IMR-90 (cell line): ENCODE measurements at regions not wholly inside any gene's neighbourhood (a gene's known extent, or its start where the extent isn't known, plus 50 kb on each side); places are given as distances from the start of the nearest gene placed in this dataset.

Experiments
- ATAC-seq: fragments of 200-7000 bp; cut with Tn5 transposase; 2 replicates; pipeline ENCODE4 v1.9.1; 2020; ENCODE audit warnings: low read depth, mild to moderate bottlenecking, moderate library complexity
- BruUV-seq: library from RNA; stranded (reverse); fragments of 400-500 nt; replicated peaks from 2 replicates; lab custom pipeline; 2021; lab: Mats Ljungman, UMichigan
- CTCF ChIA-PET: fragments of 300-600 bp; formaldehyde crosslinking; extraction: SDS; loops from one replicate; lab custom pipeline; 2021; ENCODE audit warnings: antibody characterized with exemption; lab: Yijun Ruan, JAX
- POLR2A ChIA-PET: fragments of 300-600 bp; sonication (Branson Sonifier 250); formaldehyde crosslinking; loops from one replicate; lab custom pipeline; 2022; ENCODE audit warnings: antibody characterized with exemption; ENCODE audit not compliant: unreplicated experiment; lab: Charles Lee
- DNase-seq: peaks from one replicate; pipeline ENCODE4 v3.0.0; 2013
- H2AFZ ChIP-seq: replicated peaks from 2 replicates; pipeline ENCODE3; 2013; ENCODE audit warnings: low read length, mild to moderate bottlenecking; ENCODE audit not compliant: poor library complexity
- H2AK5ac ChIP-seq: 2 replicates; pipeline ENCODE4 v1.6.1; 2013; ENCODE audit warnings: low read depth, low read length, inconsistent platforms
- H2AK9ac ChIP-seq: replicated peaks from 2 replicates; pipeline ENCODE3; 2013; ENCODE audit warnings: mild to moderate bottlenecking, low read depth, low read length, moderate library complexity; ENCODE audit not compliant: poor library complexity
- H2BK120ac ChIP-seq: 2 replicates; pipeline ENCODE4 v1.6.1; 2013; ENCODE audit warnings: low read depth, low read length, inconsistent platforms
- H2BK15ac ChIP-seq: 3 replicates; pipeline ENCODE4 v1.6.1; 2013; ENCODE audit warnings: low read depth, low read length, inconsistent platforms
- H2BK20ac ChIP-seq: 2 replicates; pipeline ENCODE4 v1.6.1; 2013; ENCODE audit warnings: low read depth, mild to moderate bottlenecking, inconsistent platforms, low read length, moderate library complexity
- H2BK5ac ChIP-seq: 2 replicates; pipeline ENCODE4 v1.6.1; 2013; ENCODE audit warnings: mild to moderate bottlenecking, low read depth, low read length, inconsistent platforms; ENCODE audit not compliant: poor library complexity, severe bottlenecking
- H3K14ac ChIP-seq: replicated peaks from 2 replicates; pipeline ENCODE4 v1.6.1; 2013; ENCODE audit warnings: low read depth, low read length, inconsistent platforms
- H3K18ac ChIP-seq: 2 replicates; pipeline ENCODE4 v1.6.1; 2013; ENCODE audit warnings: low read depth, low read length, control low read depth
- H3K23ac ChIP-seq: 2 replicates; pipeline ENCODE4 v1.6.1; 2013; ENCODE audit warnings: low read depth, low read length, inconsistent platforms
- H3K27ac ChIP-seq: 2 replicates; pipeline ENCODE4 v1.5.1; 2013; ENCODE audit warnings: mild to moderate bottlenecking, control low read depth, low read length; ENCODE audit not compliant: insufficient read depth
- H3K27me3 ChIP-seq: 2 replicates; pipeline ENCODE4 v1.6.1; 2013; ENCODE audit warnings: low read length; ENCODE audit not compliant: control insufficient read depth, insufficient read depth
- H3K36me3 ChIP-seq: 2 replicates; pipeline ENCODE4 v1.6.1; 2013; ENCODE audit warnings: low read length, mixed read lengths; ENCODE audit not compliant: control insufficient read depth, insufficient read depth
- H3K4ac ChIP-seq: 2 replicates; pipeline ENCODE4 v1.6.1; 2013; ENCODE audit warnings: low read depth, low read length, inconsistent platforms
- H3K4me1 ChIP-seq: 2 replicates; pipeline ENCODE4 v1.6.1; 2013; ENCODE audit warnings: low read length, mixed read lengths; ENCODE audit not compliant: control insufficient read depth, insufficient read depth
- H3K4me2 ChIP-seq: 2 replicates; pipeline ENCODE4 v1.6.1; 2013; ENCODE audit warnings: low read depth, mild to moderate bottlenecking, control low read depth, low read length, moderate library complexity
- H3K4me3 ChIP-seq: 2 replicates; pipeline ENCODE4 v1.5.1; 2013; ENCODE audit warnings: low read depth, mild to moderate bottlenecking, control low read depth, low read length, moderate library complexity; ENCODE audit not compliant: insufficient read depth
- H3K56ac ChIP-seq: 2 replicates; pipeline ENCODE4 v1.6.1; 2013; ENCODE audit warnings: low read length, inconsistent platforms; ENCODE audit not compliant: insufficient read depth; ENCODE audit errors: extremely low read depth
- H3K79me1 ChIP-seq, 2 experiments: 2 replicates each; pipeline ENCODE4 v1.6.1; 2013; ENCODE audit warnings: low read length in 2 of 2, inconsistent platforms in 1 of 2, low read depth in 1 of 2
- H3K9ac ChIP-seq: 2 replicates; pipeline ENCODE4 v1.6.1; 2013; ENCODE audit warnings: low read depth, low read length, control low read depth
- H3K9me1 ChIP-seq: 2 replicates; pipeline ENCODE4 v1.6.1; 2013; ENCODE audit warnings: low read length, inconsistent platforms; ENCODE audit not compliant: insufficient read depth
- H3K9me3 ChIP-seq: 2 replicates; pipeline ENCODE4 v1.6.1; 2013; ENCODE audit warnings: low read length; ENCODE audit not compliant: control insufficient read depth, insufficient read depth
- H4K20me1 ChIP-seq: 2 replicates; pipeline ENCODE4 v1.6.1; 2013; ENCODE audit warnings: low read length, inconsistent platforms; ENCODE audit not compliant: insufficient read depth
- H4K5ac ChIP-seq: 2 replicates; pipeline ENCODE4 v1.6.1; 2013; ENCODE audit warnings: mild to moderate bottlenecking, low read depth, low read length, control low read depth
- H4K8ac ChIP-seq, 2 experiments: 2 replicates each; pipeline ENCODE4 v1.6.1; 2013; ENCODE audit warnings: low read depth in 2 of 2, low read length in 2 of 2, control low read depth in 1 of 2, inconsistent platforms in 1 of 2
- H4K91ac ChIP-seq: 2 replicates; pipeline ENCODE4 v1.6.1; 2013; ENCODE audit warnings: low read depth, low read length, inconsistent platforms; ENCODE audit not compliant: insufficient read depth
- BHLHE40 ChIP-seq: fragments of 150-350 bp; IDR thresholded peaks from 2 replicates; pipeline ENCODE4 v1.6.1; 2016; ENCODE audit warnings: mild to moderate bottlenecking, low read depth, low read length
- CHD1 ChIP-seq: IDR thresholded peaks from 2 replicates; pipeline ENCODE4 v1.6.1; 2012; ENCODE audit warnings: low read depth, low read length, improper control_type of control experiment
- CTCF ChIP-seq: conservative IDR thresholded peaks from 2 replicates; pipeline ENCODE4 v1.5.1; 2012; ENCODE audit warnings: mild to moderate bottlenecking, low read depth, low read length, improper control_type of control experiment
- ELK1 ChIP-seq: fragments of 150-350 bp; IDR thresholded peaks from 2 replicates; pipeline ENCODE4 v1.6.1; 2016; ENCODE audit warnings: low read depth, mild to moderate bottlenecking, low read length, moderate library complexity, borderline replicate concordance
- FOS ChIP-seq: fragments of 150-350 bp; IDR thresholded peaks from 2 replicates; pipeline ENCODE4 v1.6.1; 2016; ENCODE audit warnings: low read depth, low read length
- MAFK ChIP-seq: IDR thresholded peaks from 2 replicates; pipeline ENCODE4 v1.6.1; 2012; ENCODE audit warnings: low read depth, low read length, improper control_type of control experiment
- MAZ ChIP-seq: IDR thresholded peaks from 2 replicates; pipeline ENCODE4 v1.6.1; 2012; ENCODE audit warnings: low read depth, mild to moderate bottlenecking, low read length, improper control_type of control experiment, moderate library complexity, borderline replicate concordance
- MXI1 ChIP-seq: IDR thresholded peaks from 2 replicates; pipeline ENCODE4 v1.6.1; 2012; ENCODE audit warnings: low read depth, mild to moderate bottlenecking, low read length, moderate library complexity, borderline replicate concordance
- POLR2A ChIP-seq: IDR thresholded peaks from 2 replicates; pipeline ENCODE4 v1.6.1; 2012; ENCODE audit warnings: mild to moderate bottlenecking, low read depth, low read length
- RAD21 ChIP-seq: IDR thresholded peaks from 2 replicates; pipeline ENCODE4 v1.6.1; 2012; ENCODE audit warnings: low read length, improper control_type of control experiment
- RCOR1 ChIP-seq: IDR thresholded peaks from 2 replicates; pipeline ENCODE4 v1.6.1; 2012; ENCODE audit warnings: mild to moderate bottlenecking, low read length, improper control_type of control experiment; ENCODE audit not compliant: insufficient replicate concordance
- RFX5 ChIP-seq: IDR thresholded peaks from 2 replicates; pipeline ENCODE4 v1.8.0; 2012; ENCODE audit warnings: low read depth, mild to moderate bottlenecking, low read length, moderate library complexity
- SMC3 ChIP-seq: fragments of 150-350 bp; IDR thresholded peaks from 2 replicates; pipeline ENCODE4 v1.6.1; 2016; ENCODE audit warnings: low read depth, mild to moderate bottlenecking, antibody characterized with exemption, low read length, moderate library complexity
- WGBS, 2 experiments: methylation state at CpG; one replicate each; pipeline versions ENCODE4 v1.1.5 to v1.1.7; 2013; ENCODE audit warnings: missing lambda C conversion rate in 2 of 2; ENCODE audit not compliant: insufficient read length in 1 of 2; ENCODE audit errors: extremely low coverage in 2 of 2; 5-methylcytosine and 5-hydroxymethylcytosine counted together
- dilution Hi-C: fragments of 300-500 bp; cut with HindIII; formaldehyde crosslinking; loops from one replicate; pipeline ENCODE4 v1.14.3; 2018; ENCODE audit warnings: low sequenced_read_pairs; ENCODE audit not compliant: unreplicated experiment
- in situ Hi-C: fragments of 300-500 bp; cut with MboI; formaldehyde crosslinking; loops from 3 replicates; pipeline ENCODE4 v1.14.3; 2019; ENCODE audit warnings: low sequenced_read_pairs, inconsistent platforms, mixed read lengths
- intact Hi-C: fragments of 100-400 bp; cut with micrococcal nuclease; formaldehyde crosslinking; loops from 2 replicates; pipeline ENCODE4 v1.10.0; 2022
- TF ChIP-seq, protein P1 (sequence below): fragments of 150-350 bp; IDR thresholded peaks from 2 replicates; pipeline ENCODE4 v1.6.1; 2017; ENCODE audit warnings: mild to moderate bottlenecking, antibody characterized with exemption, low read length, low read depth

- H4K8ac ChIP-seq: no peak overlapping the region
- no peak overlapping the region for H4K91ac ChIP-seq
- ATAC-seq (no peak), DNase-seq (no peak)
- no peaks in the 10 kb centered on the region for H4K20me1 ChIP-seq
- no peak overlapping the region for H3K4me2 ChIP-seq
- no peak overlapping the region for H3K18ac ChIP-seq
- CTCF ChIA-PET: no interaction called here
- peak overlapping the region; percentile 49; the same call in 1 of the 2 replicates for H2BK20ac ChIP-seq
- H3K9me1 ChIP-seq: 0 out of 2 replicates have a peak, but pooled peaks cover 3% of the 10 kb centered on the region
- no peak overlapping the region for H3K56ac ChIP-seq
- POLR2A ChIA-PET: no interaction called here
- no peak overlapping the region; the same call in 2 of the 3 replicates for H2BK15ac ChIP-seq
- no peak overlapping the region for H3K27ac ChIP-seq
- no peak overlapping the region for H4K5ac ChIP-seq
- no peak overlapping the region for H3K4me3 ChIP-seq
- H3K9me3 ChIP-seq: no peaks in the 10 kb centered on the region
- peak overlapping the region; percentile 89; the same call in 1 of the 2 replicates for H2AK5ac ChIP-seq
- in situ Hi-C loops (no loop called here), dilution Hi-C loops (no loop called here), intact Hi-C loops (no loop called here)
- H3K14ac ChIP-seq: no peak overlapping the region
- H3K23ac ChIP-seq: no peak overlapping the region
- H3K9ac ChIP-seq: no peak overlapping the region
- BruUV-seq: no TSS peak
- peak overlapping the region; percentile 46; the same call in 1 of the 2 replicates for H2BK120ac ChIP-seq
- H3K79me1 ChIP-seq: no peaks in the 10 kb centered on the region
- H3K4me1 ChIP-seq: peaks cover 8% of the 10 kb centered on the region
- H2BK5ac ChIP-seq: no peak overlapping the region
- H3K4ac ChIP-seq: peak overlapping the region; percentile 51; the same call in 1 of the 2 replicates
- peak overlapping the region; percentile 37 for H2AK9ac ChIP-seq
- H3K36me3 ChIP-seq: no peaks in the 10 kb centered on the region
- 94% methylated on average over 5 of the region's 8 CpGs; no CpG with 5 or more reads in 1 of the 2 experiments for WGBS, 2 experiments
- no peaks in the 10 kb centered on the region for H3K27me3 ChIP-seq
- H2AFZ ChIP-seq: peak overlapping the region; percentile 30
- TF ChIP-seq BHLHE40: no peak
- TF ChIP-seq MXI1: no peak
- no peak for TF ChIP-seq RCOR1
- no peak for TF ChIP-seq RAD21
- TF ChIP-seq POLR2A: no peak
- no peak for TF ChIP-seq CHD1
- no peak for TF ChIP-seq RFX5
- no peak for TF ChIP-seq FOS
- TF ChIP-seq, protein P1, sequence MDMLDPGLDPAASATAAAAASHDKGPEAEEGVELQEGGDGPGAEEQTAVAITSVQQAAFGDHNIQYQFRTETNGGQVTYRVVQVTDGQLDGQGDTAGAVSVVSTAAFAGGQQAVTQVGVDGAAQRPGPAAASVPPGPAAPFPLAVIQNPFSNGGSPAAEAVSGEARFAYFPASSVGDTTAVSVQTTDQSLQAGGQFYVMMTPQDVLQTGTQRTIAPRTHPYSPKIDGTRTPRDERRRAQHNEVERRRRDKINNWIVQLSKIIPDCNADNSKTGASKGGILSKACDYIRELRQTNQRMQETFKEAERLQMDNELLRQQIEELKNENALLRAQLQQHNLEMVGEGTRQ: no peak
- no peak for TF ChIP-seq MAZ
- no peak for TF ChIP-seq CTCF
- TF ChIP-seq ELK1: no peak
- TF ChIP-seq SMC3: no peak
- TF ChIP-seq MAFK: no peak
These were observed 685.7 kb downstream of the SLC16A7 start for GRCh38 chr12:60281522-60281921.
